Endodermal cell (in vitro differentiated cells): ENCODE measurements at regions not wholly inside any gene's neighbourhood (a gene's known extent, or its start where the extent isn't known, plus 50 kb on each side); places are given as distances from the start of the nearest gene placed in this dataset.

Experiments used
- DNase-seq: peaks from one replicate; pipeline ENCODE4 v3.0.0-alpha.2; 2017
- H3K27ac ChIP-seq: 2 replicates; pipeline ENCODE4 v1.5.1; 2013; ENCODE audit warnings: mild to moderate bottlenecking, low read depth, low read length, moderate library complexity
- H3K27me3 ChIP-seq: 2 replicates; pipeline ENCODE4 v1.6.1; 2013; ENCODE audit warnings: mild to moderate bottlenecking, low read length, moderate library complexity; ENCODE audit not compliant: insufficient read depth, control insufficient read depth, poor library complexity, severe bottlenecking
- H3K36me3 ChIP-seq: 2 replicates; pipeline ENCODE4 v1.7.0; 2013; ENCODE audit warnings: mild to moderate bottlenecking, low read length, moderate library complexity; ENCODE audit not compliant: control insufficient read depth, insufficient read depth
- H3K4me1 ChIP-seq: one replicate; pipeline ENCODE4 v1.7.0; 2013; ENCODE audit warnings: low read length; ENCODE audit not compliant: control insufficient read depth, insufficient read depth
- H3K4me3 ChIP-seq: 2 replicates; pipeline ENCODE4 v1.5.1; 2013; ENCODE audit warnings: mild to moderate bottlenecking, low read length, moderate library complexity
- H3K9ac ChIP-seq: 2 replicates; pipeline ENCODE4 v1.6.1; 2013; ENCODE audit warnings: mild to moderate bottlenecking, low read length, moderate library complexity; ENCODE audit not compliant: poor library complexity, severe bottlenecking; ENCODE audit errors: extremely low read depth
- H3K9me3 ChIP-seq: 2 replicates; pipeline ENCODE4 v1.6.1; 2013; ENCODE audit warnings: mild to moderate bottlenecking, low read length, moderate library complexity; ENCODE audit not compliant: control insufficient read depth
- H3K27ac Mint-ChIP-seq: 2 replicates; pipeline ENCODE4 v1.8.0; 2020; ENCODE audit warnings: mixed read lengths
- H3K27me3 Mint-ChIP-seq: 2 replicates; pipeline ENCODE4 v1.8.0; 2021; ENCODE audit warnings: mild to moderate bottlenecking, mixed read lengths; ENCODE audit not compliant: insufficient read depth
- H3K36me3 Mint-ChIP-seq: 2 replicates; pipeline ENCODE4 v1.8.0; 2020; ENCODE audit warnings: low read depth, mixed read lengths
- H3K4me1 Mint-ChIP-seq: 2 replicates; pipeline ENCODE4 v1.8.0; 2020; ENCODE audit warnings: mixed read lengths
- H3K4me3 Mint-ChIP-seq: 2 replicates; pipeline ENCODE4 v1.8.0; 2020; ENCODE audit warnings: mild to moderate bottlenecking, moderate library complexity, mixed read lengths
- H3K9me3 Mint-ChIP-seq: 2 replicates; pipeline ENCODE4 v1.8.0; 2020; ENCODE audit warnings: mild to moderate bottlenecking, mixed read lengths
- WGBS, 2 experiments: methylation state at CpG; one replicate each; pipeline versions ENCODE4 v1.1.5 to v1.1.7; 2013; ENCODE audit warnings: missing lambda C conversion rate in 2 of 2, mixed read lengths in 1 of 2; ENCODE audit not compliant: insufficient coverage in 1 of 2, insufficient read length in 1 of 2; 5-methylcytosine and 5-hydroxymethylcytosine counted together
- TF ChIP-seq, protein P1 (sequence below): fragments of 200-600 bp; sonication (generic); conservative IDR thresholded peaks from 2 replicates; pipeline ENCODE4 v1.5.0; 2021; ENCODE audit warnings: antibody characterized with exemption, mild to moderate bottlenecking

DNA sequence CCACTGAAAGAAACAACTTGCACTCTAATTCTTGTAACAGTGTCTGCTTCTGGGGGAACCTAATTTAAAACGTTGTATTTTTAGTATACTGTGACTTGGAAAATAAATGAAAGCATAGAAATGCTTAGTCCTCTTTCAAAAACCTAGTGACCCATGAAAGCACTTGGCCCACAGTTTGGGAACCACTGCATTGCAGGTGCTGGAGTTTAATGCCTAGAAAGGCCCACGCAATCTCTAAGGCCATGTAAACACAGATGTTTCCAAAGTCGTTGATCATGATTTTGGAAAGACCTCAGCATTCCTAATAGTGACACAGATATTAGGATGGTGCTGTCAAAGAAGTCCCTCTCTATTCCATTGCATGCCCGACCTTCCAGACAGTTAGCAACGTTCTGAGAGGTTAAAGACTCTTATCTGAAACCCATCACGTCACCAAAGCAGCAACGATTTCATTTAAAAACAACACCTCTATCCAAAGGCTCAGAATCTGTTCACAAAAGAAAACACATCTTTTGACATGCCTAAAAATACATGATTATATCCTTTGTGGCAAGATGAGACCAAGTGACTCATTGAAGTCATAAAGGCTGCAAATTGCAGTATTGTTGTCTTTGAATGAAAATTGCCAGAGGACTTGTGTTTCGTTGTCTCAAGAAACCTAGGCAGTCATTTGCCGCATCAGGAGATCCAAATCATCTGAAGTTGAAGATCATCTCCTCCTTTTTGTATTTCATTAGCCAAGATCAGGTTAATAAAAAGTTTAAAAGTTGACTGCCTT, 328.0 kb upstream of the ZNF507 start:
- Histone ChIP-seq H3K4me1 (peaks cover 2% of the 10 kb centered on the region), H3K4me3 (no peak overlapping the region), H3K9me3 (no peaks in the 10 kb centered on the region), H3K36me3 (no peaks in the 10 kb centered on the region), H3K27ac (no peak overlapping the region), H3K9ac (no peak overlapping the region), H3K27me3 (no peaks in the 10 kb centered on the region)
- DNase-seq = no peak
- Mint-ChIP-seq H3K9me3 (no peaks in the 10 kb centered on the region), H3K36me3 (no peaks in the 10 kb centered on the region), H3K4me1 (peaks cover 5% of the 10 kb centered on the region), H3K27ac (peak overlapping the region; percentile 9), H3K4me3 (no peak overlapping the region), H3K27me3 (no peaks in the 10 kb centered on the region)
- 89% methylated on average over 6 to 9 of the region's 9 CpGs for WGBS, 2 experiments
- TF ChIP-seq, protein P1, sequence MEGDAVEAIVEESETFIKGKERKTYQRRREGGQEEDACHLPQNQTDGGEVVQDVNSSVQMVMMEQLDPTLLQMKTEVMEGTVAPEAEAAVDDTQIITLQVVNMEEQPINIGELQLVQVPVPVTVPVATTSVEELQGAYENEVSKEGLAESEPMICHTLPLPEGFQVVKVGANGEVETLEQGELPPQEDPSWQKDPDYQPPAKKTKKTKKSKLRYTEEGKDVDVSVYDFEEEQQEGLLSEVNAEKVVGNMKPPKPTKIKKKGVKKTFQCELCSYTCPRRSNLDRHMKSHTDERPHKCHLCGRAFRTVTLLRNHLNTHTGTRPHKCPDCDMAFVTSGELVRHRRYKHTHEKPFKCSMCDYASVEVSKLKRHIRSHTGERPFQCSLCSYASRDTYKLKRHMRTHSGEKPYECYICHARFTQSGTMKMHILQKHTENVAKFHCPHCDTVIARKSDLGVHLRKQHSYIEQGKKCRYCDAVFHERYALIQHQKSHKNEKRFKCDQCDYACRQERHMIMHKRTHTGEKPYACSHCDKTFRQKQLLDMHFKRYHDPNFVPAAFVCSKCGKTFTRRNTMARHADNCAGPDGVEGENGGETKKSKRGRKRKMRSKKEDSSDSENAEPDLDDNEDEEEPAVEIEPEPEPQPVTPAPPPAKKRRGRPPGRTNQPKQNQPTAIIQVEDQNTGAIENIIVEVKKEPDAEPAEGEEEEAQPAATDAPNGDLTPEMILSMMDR = no peak

DNA sequence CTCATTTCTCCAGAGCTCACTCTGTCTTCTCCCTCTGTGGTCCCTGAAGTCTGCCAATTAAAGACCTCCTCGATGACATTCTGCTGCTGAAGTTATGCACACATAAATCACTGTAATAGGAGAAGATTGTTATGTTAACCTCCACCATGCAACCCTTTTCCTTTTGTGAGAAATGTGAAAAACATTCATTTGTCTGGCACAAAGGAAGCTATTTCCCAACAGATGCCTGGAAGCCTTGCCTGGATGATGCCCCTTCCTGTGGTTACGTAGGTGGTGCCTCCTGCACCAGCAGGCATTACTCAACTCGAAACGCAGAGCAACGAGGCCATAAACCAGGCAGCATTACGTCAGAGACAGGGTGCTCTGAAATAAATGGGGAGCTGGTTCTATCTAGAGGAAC, 327.4 kb upstream of the ZNF507 start:
- WGBS, 2 experiments = 76 to 83% methylated on average over 4 to 6 of the region's 6 CpGs
- no peaks in the 10 kb centered on the region for H3K9me3 ChIP-seq
- Mint-ChIP-seq H3K4me1 (no peaks in the 10 kb centered on the region), H3K9me3 (no peaks in the 10 kb centered on the region), H3K27me3 (no peaks in the 10 kb centered on the region), H3K4me3 (no peak overlapping the region), H3K27ac (peak overlapping the region; percentile 9), H3K36me3 (no peaks in the 10 kb centered on the region)
- H3K27ac ChIP-seq = no peak overlapping the region
- no peak overlapping the region for H3K9ac ChIP-seq
- no peak for DNase-seq
- H3K36me3 ChIP-seq = no peaks in the 10 kb centered on the region
- TF ChIP-seq, protein P1 = no peak
- no peaks in the 10 kb centered on the region for H3K4me1 ChIP-seq
- no peaks in the 10 kb centered on the region for H3K27me3 ChIP-seq
- H3K4me3 ChIP-seq = no peak overlapping the region

DNA sequence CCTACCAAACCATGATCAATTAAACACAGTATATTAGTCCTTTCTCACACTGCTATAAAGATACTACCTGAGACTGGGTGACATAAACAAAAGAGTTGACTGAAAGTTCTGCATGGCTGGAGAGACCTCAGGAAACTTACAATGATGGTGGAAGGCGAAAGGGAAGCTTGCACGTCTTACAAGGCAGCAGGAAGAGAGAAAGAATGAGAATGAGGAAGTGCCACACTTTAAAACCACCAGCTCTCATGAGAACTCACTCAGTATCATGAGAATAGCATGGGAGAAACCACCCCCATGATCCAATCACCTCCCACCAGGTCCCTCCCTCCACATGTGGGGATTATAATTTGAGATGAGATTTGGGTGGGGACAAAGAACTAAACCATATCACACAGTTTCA, 324.9 kb upstream of the ZNF507 start:
- Histone ChIP-seq H3K27me3 (no peaks in the 10 kb centered on the region), H3K9me3 (no peaks in the 10 kb centered on the region), H3K9ac (no peak overlapping the region), H3K4me3 (no peak overlapping the region), H3K36me3 (no peaks in the 10 kb centered on the region), H3K4me1 (no peaks in the 10 kb centered on the region), H3K27ac (no peak overlapping the region)
- no peaks in the 10 kb centered on the region for H3K4me1 Mint-ChIP-seq
- TF ChIP-seq, protein P1 = no peak
- 77% methylated on average over 2 of the region's 2 CpGs; no CpG with 5 or more reads in 1 of the 2 experiments for WGBS, 2 experiments
- no peak overlapping the region for H3K4me3 Mint-ChIP-seq
- no peak for DNase-seq
- no peaks in the 10 kb centered on the region for H3K36me3 Mint-ChIP-seq
- no peak overlapping the region for H3K27ac Mint-ChIP-seq
- no peaks in the 10 kb centered on the region for H3K27me3 Mint-ChIP-seq
- H3K9me3 Mint-ChIP-seq = no peaks in the 10 kb centered on the region
